ENCODE measurements at regions not wholly inside any gene's neighbourhood (a gene's known extent, or its start where the extent isn't known, plus 50 kb on each side); places are given as distances from the start of the nearest gene placed in this dataset.

DNA sequence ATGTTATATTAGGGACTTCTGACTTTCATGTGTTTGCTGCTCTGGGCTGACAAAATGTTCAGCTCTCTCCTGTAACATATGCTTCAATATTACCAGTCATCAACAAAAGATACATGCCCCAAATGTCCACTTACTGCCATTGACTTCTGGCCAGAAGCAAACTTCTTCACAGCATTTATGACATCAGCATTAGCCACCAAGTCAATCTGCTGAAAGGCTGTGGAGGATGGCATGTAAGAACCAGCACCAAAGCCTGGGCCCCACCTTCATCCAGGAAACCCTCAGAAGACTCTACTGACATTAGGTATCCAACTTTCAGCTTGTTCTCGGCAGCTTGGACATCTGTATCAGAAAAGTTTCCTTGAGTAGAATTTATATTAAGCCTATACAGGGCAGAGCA lies 595.5 kb downstream of the COL12A1 start:
- Histone ChIP-seq H3K79me2 (ENCODE audit: insufficient read depth, low read length) (no peaks in the 10 kb centered on the region), H4K20me1 (ENCODE audit: insufficient read depth, low read length) (no peaks in the 10 kb centered on the region), H3K4me3 (ENCODE audit: low read depth, low read length, poor library complexity, severe bottlenecking) (no peak overlapping the region), H3K9me2 (ENCODE audit: low read depth, low read length) (no peaks in the 10 kb centered on the region), H3K27me3 (ENCODE audit: insufficient read depth, low read length) (no peaks in the 10 kb centered on the region), H3K27ac (ENCODE audit: low read depth, low read length, poor library complexity, severe bottlenecking) (no peak overlapping the region), H2AFZ (ENCODE audit: low read length) (no peak overlapping the region), H3K4me2 (ENCODE audit: low read length) (no peak overlapping the region), H3K4me1 (ENCODE audit: insufficient read depth, low read length, severe bottlenecking) (no peaks in the 10 kb centered on the region), H3K36me3 (ENCODE audit: insufficient read depth, low read length) (no peaks in the 10 kb centered on the region), H3K9me3 (ENCODE audit: low read length) (no peaks in the 10 kb centered on the region), H3F3A (ENCODE audit: insufficient read depth, low read length) (no peaks in the 10 kb centered on the region), H3K9ac (ENCODE audit: low read length) (no peak overlapping the region)
- TF ChIP-seq, protein P1, sequence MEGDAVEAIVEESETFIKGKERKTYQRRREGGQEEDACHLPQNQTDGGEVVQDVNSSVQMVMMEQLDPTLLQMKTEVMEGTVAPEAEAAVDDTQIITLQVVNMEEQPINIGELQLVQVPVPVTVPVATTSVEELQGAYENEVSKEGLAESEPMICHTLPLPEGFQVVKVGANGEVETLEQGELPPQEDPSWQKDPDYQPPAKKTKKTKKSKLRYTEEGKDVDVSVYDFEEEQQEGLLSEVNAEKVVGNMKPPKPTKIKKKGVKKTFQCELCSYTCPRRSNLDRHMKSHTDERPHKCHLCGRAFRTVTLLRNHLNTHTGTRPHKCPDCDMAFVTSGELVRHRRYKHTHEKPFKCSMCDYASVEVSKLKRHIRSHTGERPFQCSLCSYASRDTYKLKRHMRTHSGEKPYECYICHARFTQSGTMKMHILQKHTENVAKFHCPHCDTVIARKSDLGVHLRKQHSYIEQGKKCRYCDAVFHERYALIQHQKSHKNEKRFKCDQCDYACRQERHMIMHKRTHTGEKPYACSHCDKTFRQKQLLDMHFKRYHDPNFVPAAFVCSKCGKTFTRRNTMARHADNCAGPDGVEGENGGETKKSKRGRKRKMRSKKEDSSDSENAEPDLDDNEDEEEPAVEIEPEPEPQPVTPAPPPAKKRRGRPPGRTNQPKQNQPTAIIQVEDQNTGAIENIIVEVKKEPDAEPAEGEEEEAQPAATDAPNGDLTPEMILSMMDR (IDR thresholded peaks at IDR 0.05; ENCODE audit: low read length) = no peak
- TF ChIP-seq EZH2 (IDR thresholded peaks at IDR 0.05; ENCODE audit: borderline replicate concordance, low read length) = no peak

DNA sequence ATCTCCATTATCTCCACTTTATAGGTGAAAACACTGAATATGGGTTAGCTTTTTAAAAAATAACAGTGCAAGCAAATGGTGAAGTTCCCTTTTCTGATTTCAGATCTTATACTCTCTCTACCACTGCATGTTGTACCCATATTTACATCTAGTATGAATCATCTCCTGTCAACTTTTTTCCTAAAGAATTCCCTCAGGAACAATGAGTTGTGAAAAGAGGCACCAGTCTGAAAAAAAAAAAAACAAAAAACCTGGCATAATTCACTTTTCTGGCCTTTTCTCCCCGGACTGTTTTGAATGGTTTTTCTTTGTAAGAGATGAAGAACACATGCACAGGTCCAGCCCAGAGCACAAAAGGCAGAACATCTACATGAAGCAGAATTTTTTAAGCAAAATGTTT lies 596.0 kb downstream of the COL12A1 start:
- Histone ChIP-seq H3K9me3 (ENCODE audit: low read length) (no peaks in the 10 kb centered on the region), H3K79me2 (ENCODE audit: insufficient read depth, low read length) (no peaks in the 10 kb centered on the region), H3K4me1 (ENCODE audit: insufficient read depth, low read length, severe bottlenecking) (no peaks in the 10 kb centered on the region), H3K4me2 (ENCODE audit: low read length) (no peak overlapping the region), H3K4me3 (ENCODE audit: low read depth, low read length, poor library complexity, severe bottlenecking) (no peak overlapping the region), H2AFZ (ENCODE audit: low read length) (no peak overlapping the region), H3K27ac (ENCODE audit: low read depth, low read length, poor library complexity, severe bottlenecking) (no peak overlapping the region), H3K36me3 (ENCODE audit: insufficient read depth, low read length) (no peaks in the 10 kb centered on the region), H3K9me2 (ENCODE audit: low read depth, low read length) (no peaks in the 10 kb centered on the region), H4K20me1 (ENCODE audit: insufficient read depth, low read length) (no peaks in the 10 kb centered on the region), H3K27me3 (ENCODE audit: insufficient read depth, low read length) (no peaks in the 10 kb centered on the region), H3F3A (ENCODE audit: insufficient read depth, low read length) (no peaks in the 10 kb centered on the region), H3K9ac (ENCODE audit: low read length) (no peak overlapping the region)
- TF ChIP-seq, protein P1 (IDR thresholded peaks at IDR 0.05; ENCODE audit: low read length) = no peak
- TF ChIP-seq EZH2 (IDR thresholded peaks at IDR 0.05; ENCODE audit: borderline replicate concordance, low read length) = no peak

DNA sequence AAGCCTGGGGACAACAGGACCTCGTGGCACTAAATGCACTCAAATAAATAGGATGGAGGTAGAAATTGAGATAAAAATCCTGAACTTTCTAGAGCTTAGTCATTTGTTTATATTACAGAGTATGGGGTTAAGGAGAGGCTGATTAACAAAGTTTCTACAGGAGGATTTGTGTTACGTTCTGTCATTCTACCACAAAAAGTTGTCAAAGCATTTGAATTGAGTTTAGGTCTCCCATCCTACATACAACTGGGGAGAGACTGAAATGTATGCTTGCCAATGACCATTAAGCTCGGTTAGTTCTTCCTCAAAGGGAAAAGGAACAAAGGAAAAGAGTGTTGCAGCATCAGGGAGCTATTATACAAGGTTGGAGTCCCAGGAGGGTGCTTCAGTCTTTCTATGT lies 597.9 kb downstream of the COL12A1 start:
- no peak overlapping the region for H3K27ac ChIP-seq (ENCODE audit: low read depth, low read length, poor library complexity, severe bottlenecking)
- no peaks in the 10 kb centered on the region for H3K36me3 ChIP-seq (ENCODE audit: insufficient read depth, low read length)
- H2AFZ ChIP-seq (ENCODE audit: low read length) = no peak overlapping the region
- H3K4me1 ChIP-seq (ENCODE audit: insufficient read depth, low read length, severe bottlenecking) = no peaks in the 10 kb centered on the region
- no peaks in the 10 kb centered on the region for H4K20me1 ChIP-seq (ENCODE audit: insufficient read depth, low read length)
- H3K79me2 ChIP-seq (ENCODE audit: insufficient read depth, low read length) = no peaks in the 10 kb centered on the region
- no peak overlapping the region for H3K4me3 ChIP-seq (ENCODE audit: low read depth, low read length, poor library complexity, severe bottlenecking)
- TF ChIP-seq, protein P1 (IDR thresholded peaks at IDR 0.05; ENCODE audit: low read length) = no peak
- TF ChIP-seq EZH2 (IDR thresholded peaks at IDR 0.05; ENCODE audit: borderline replicate concordance, low read length) = no peak
- H3K9me3 ChIP-seq (ENCODE audit: low read length) = no peaks in the 10 kb centered on the region
- no peak overlapping the region for H3K9ac ChIP-seq (ENCODE audit: low read length)
- no peaks in the 10 kb centered on the region for H3K27me3 ChIP-seq (ENCODE audit: insufficient read depth, low read length)
- H3K4me2 ChIP-seq (ENCODE audit: low read length) = no peak overlapping the region
- no peaks in the 10 kb centered on the region for H3F3A ChIP-seq (ENCODE audit: insufficient read depth, low read length)
- H3K9me2 ChIP-seq (ENCODE audit: low read depth, low read length) = no peaks in the 10 kb centered on the region
